GM12878 (cell line): ENCODE measurements at regions not wholly inside any gene's neighbourhood (a gene's known extent, or its start where the extent isn't known, plus 50 kb on each side); places are given as distances from the start of the nearest gene placed in this dataset.

ENCODE experiments used
- ATAC-seq: fragments of 200-7000 bp; cut with Tn5 transposase; 3 replicates; pipeline ENCODE4 v1.9.1; 2020; ENCODE audit warnings: mild to moderate bottlenecking, moderate library complexity
- BruUV-seq: library from RNA; stranded (reverse); fragments of 400-500 nt; replicated peaks from 2 replicates; lab custom pipeline; 2021; lab: Mats Ljungman, UMichigan
- CTCF ChIA-PET: fragments of 300-600 bp; sonication (Branson Sonifier 250); formaldehyde crosslinking; extraction: SDS; loops from one replicate; lab custom pipeline; 2021; ENCODE audit warnings: inconsistent platforms; lab: Yijun Ruan, JAX
- POLR2A ChIA-PET: fragments of 350-600 bp; formaldehyde crosslinking; extraction: SDS; loops from one replicate; lab custom pipeline; 2021; ENCODE audit warnings: inconsistent platforms; lab: Charles Lee
- RAD21 ChIA-PET: fragments of 300-600 bp; sonication (Branson Sonifier 250); formaldehyde crosslinking; loops from one replicate; lab custom pipeline; 2023; ENCODE audit warnings: antibody characterized with exemption; ENCODE audit not compliant: unreplicated experiment; lab: Charles Lee
- SMC1A ChIA-PET: fragments of 300-600 bp; sonication (Branson Sonifier 250); formaldehyde crosslinking; loops from one replicate; lab custom pipeline; 2023; ENCODE audit not compliant: unreplicated experiment, uncharacterized antibody; lab: Charles Lee
- DNase-seq: peaks from one replicate; pipeline ENCODE4 v3.0.0-alpha.2; 2011; ENCODE audit warnings: low read depth, low spot score
- FAIRE-seq: peaks from 3 replicates; lab custom pipeline; 2011; peaks lifted over from hg19 to GRCh38; lab: Jason Lieb, UNC
- H2AFZ ChIP-seq: 2 replicates; pipeline ENCODE4 v1.6.0; 2011; ENCODE audit warnings: low read depth, low read length, control low read depth; ENCODE audit not compliant: control insufficient read depth
- H3K27ac ChIP-seq: 2 replicates; pipeline ENCODE4 v1.5.1; 2011; ENCODE audit warnings: control low read depth; ENCODE audit not compliant: control insufficient read depth, insufficient read depth
- H3K27me3 ChIP-seq, 2 experiments: replicated peaks in 1 of 2; 2 replicates each; pipeline versions ENCODE4 v1.6.0 to v1.6.1; 2011; ENCODE audit warnings: low read length in 1 of 2; ENCODE audit not compliant: control insufficient read depth in 2 of 2, insufficient read depth in 2 of 2
- H3K36me3 ChIP-seq, 2 experiments: 2 replicates each; pipeline ENCODE4 v1.5.1; 2011; ENCODE audit warnings: low read length in 1 of 2; ENCODE audit not compliant: control insufficient read depth in 2 of 2, insufficient read depth in 2 of 2
- H3K4me1 ChIP-seq: 2 replicates; pipeline ENCODE4 v1.6.1; 2011; ENCODE audit warnings: mild to moderate bottlenecking, low read length, moderate library complexity, mixed read lengths; ENCODE audit not compliant: control insufficient read depth, insufficient read depth
- H3K4me2 ChIP-seq: 2 replicates; pipeline ENCODE4 v1.6.0; 2011; ENCODE audit warnings: control low read depth; ENCODE audit not compliant: control insufficient read depth, insufficient read depth
- H3K4me3 ChIP-seq: fragments of 200-600 bp; sonication (generic); 2 replicates; pipeline ENCODE4 v1.5.1; 2016
- H3K79me2 ChIP-seq: 2 replicates; pipeline ENCODE4 v1.6.0; 2011; ENCODE audit warnings: low read length; ENCODE audit not compliant: control insufficient read depth, insufficient read depth
- H3K9ac ChIP-seq: 2 replicates; pipeline ENCODE4 v1.8.0; 2011; ENCODE audit warnings: low read length, control low read depth, mixed read lengths; ENCODE audit not compliant: control insufficient read depth, insufficient read depth
- H3K9me3 ChIP-seq: replicated peaks from 3 replicates; pipeline ENCODE4 v1.5.1; 2011; ENCODE audit warnings: mild to moderate bottlenecking, low read length; ENCODE audit not compliant: control insufficient read depth, insufficient read depth
- H4K20me1 ChIP-seq: 2 replicates; pipeline ENCODE4 v1.6.0; 2011; ENCODE audit not compliant: control insufficient read depth, insufficient read depth
- BACH1 ChIP-seq: fragments of 450-650 bp; IDR thresholded peaks from 2 replicates; pipeline ENCODE4 v1.6.1; 2017; ENCODE audit warnings: mild to moderate bottlenecking, borderline replicate concordance
- EP300 ChIP-seq, 2 experiments: fragments of 150-350 bp in 1 of 2; IDR thresholded peaks; 2 replicates each; pipeline ENCODE4 v1.6.1; 2011 to 2012; ENCODE audit warnings: low read depth in 2 of 2, low read length in 2 of 2, borderline replicate concordance in 1 of 2, improper control_type of control experiment in 1 of 2, inconsistent platforms in 1 of 2; ENCODE audit not compliant: control insufficient read depth in 1 of 2
- ESRRA ChIP-seq: IDR thresholded peaks from 2 replicates; pipeline ENCODE4 v1.6.1; 2012; ENCODE audit warnings: mild to moderate bottlenecking, low read length, improper control_type of control experiment
- IKZF1 ChIP-seq: fragments of 450-650 bp; conservative IDR thresholded peaks from 2 replicates; pipeline ENCODE4 v1.6.1; 2017; ENCODE audit warnings: antibody characterized with exemption, mild to moderate bottlenecking
- IRF4 ChIP-seq: IDR thresholded peaks from 2 replicates; pipeline ENCODE4 v1.6.1; 2011; ENCODE audit warnings: low read depth, low read length
- IRF5 ChIP-seq: fragments of 450-650 bp; IDR thresholded peaks from 2 replicates; pipeline ENCODE4 v1.6.1; 2017; ENCODE audit warnings: borderline replicate concordance
- KAT2A ChIP-seq: conservative IDR thresholded peaks from 2 replicates; pipeline ENCODE4 v1.6.1; 2011; ENCODE audit warnings: low read depth, low read length; ENCODE audit not compliant: control insufficient read depth
- MTA3 ChIP-seq: IDR thresholded peaks from 2 replicates; pipeline ENCODE4 v1.6.1; 2012; ENCODE audit warnings: low read length, inconsistent platforms, borderline replicate concordance
- SIX5 ChIP-seq: IDR thresholded peaks from 2 replicates; pipeline ENCODE4 v1.6.1; 2011; ENCODE audit warnings: mild to moderate bottlenecking, low read depth, low read length, moderate library complexity; ENCODE audit not compliant: severe bottlenecking
- USF2 ChIP-seq: IDR thresholded peaks from 2 replicates; pipeline ENCODE4 v1.6.1; 2011; ENCODE audit warnings: low read depth, low read length, improper control_type of control experiment, borderline replicate concordance
- WRNIP1 ChIP-seq: IDR thresholded peaks from 2 replicates; pipeline ENCODE4 v1.6.1; 2011; ENCODE audit warnings: low read depth, low read length, improper control_type of control experiment, borderline replicate concordance
- YBX1 ChIP-seq: fragments of 450-650 bp; IDR thresholded peaks from 2 replicates; pipeline ENCODE4 v1.6.1; 2016; ENCODE audit warnings: antibody characterized with exemption
- ZBTB40 ChIP-seq: fragments of 450-650 bp; IDR thresholded peaks from 2 replicates; pipeline ENCODE4 v1.6.1; 2016; ENCODE audit warnings: mild to moderate bottlenecking, moderate library complexity, borderline replicate concordance
- WGBS: methylation state at CpG from one replicate; pipeline ENCODE4 v1.1.6; 2016; ENCODE audit warnings: low lambda C conversion rate; ENCODE audit not compliant: insufficient replicate concordance, insufficient coverage; ENCODE audit errors: missing lambda C conversion rate; 5-methylcytosine and 5-hydroxymethylcytosine counted together
- in situ Hi-C: fragments of 300-500 bp; cut with MboI; formaldehyde crosslinking; loops from 9 replicates; pipeline ENCODE4 v1.14.3; 2018; ENCODE audit warnings: mixed read lengths
- intact Hi-C: fragments of 100-400 bp; cut with micrococcal nuclease; formaldehyde crosslinking; loops from one replicate; pipeline ENCODE4 v1.14.2; 2022; ENCODE audit not compliant: unreplicated experiment

GRCh38 chr10:28127881-28128280 lies 129.0 kb upstream of the ODAD2 start:
- DNase-seq, result no peak
- H3K27ac ChIP-seq, result no peak overlapping the region
- in situ Hi-C loops, result no loop called here
- BruUV-seq, result no TSS peak
- H3K79me2 ChIP-seq, result no peaks in the 10 kb centered on the region
- intact Hi-C loops, result no loop called here
- FAIRE-seq, result no peak
- H3K4me1 ChIP-seq, result no peaks in the 10 kb centered on the region
- H3K9ac ChIP-seq, result no peak overlapping the region
- WGBS, result 77% methylated on average over 3 of the region's 3 CpGs
- ChIA-PET SMC1A (no interaction called here), RAD21 (no interaction called here), CTCF (no interaction called here), POLR2A (no interaction called here)
- H3K36me3 ChIP-seq, result no peaks in the 10 kb centered on the region
- TF ChIP-seq IKZF1 (no peak), BACH1 (no peak), YBX1 (no peak), IRF4 (no peak), KAT2A (no peak), ESRRA (no peak), SIX5 (no peak)
- H3K4me3 ChIP-seq, result no peak overlapping the region
- no peak overlapping the region for H3K4me2 ChIP-seq
- no peaks in the 10 kb centered on the region for H4K20me1 ChIP-seq
- H3K9me3 ChIP-seq, result no peaks in the 10 kb centered on the region
- no peaks in the 10 kb centered on the region for H3K27me3 ChIP-seq
- ATAC-seq, result no peak
- H2AFZ ChIP-seq, result no peak overlapping the region

DNA sequence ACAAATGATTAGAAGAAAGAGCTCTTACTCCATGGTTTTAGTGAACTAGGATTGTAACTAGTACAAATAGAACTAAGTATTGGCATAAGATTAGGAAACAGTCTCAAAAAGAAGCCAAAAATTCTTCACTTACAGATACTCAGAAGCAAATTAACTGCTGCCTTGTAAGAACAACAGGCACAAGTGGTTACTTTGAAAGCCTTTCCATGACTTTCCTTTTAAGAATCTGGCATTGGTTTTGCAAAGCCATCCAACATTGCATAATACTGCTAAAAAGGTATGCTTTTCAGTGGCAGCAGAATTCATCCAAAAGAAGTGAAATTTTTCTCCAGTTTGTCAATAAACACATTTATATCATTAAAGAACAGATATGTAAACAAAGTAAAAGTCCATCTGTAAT lies 126.8 kb upstream of the ODAD2 start:
- ChIA-PET RAD21 (no interaction called here), SMC1A (interaction anchor here (1.9 kb wide), 1 partner anchor 9 kb away, joined by 4 read pairs; no protein-coding TSS in a partner anchor), POLR2A (no interaction called here), CTCF (no interaction called here)
- in situ Hi-C loops (no loop called here), intact Hi-C loops (no loop called here)
- FAIRE-seq, result no peak
- DNase-seq, result no peak
- H3K9ac ChIP-seq, result no peak overlapping the region
- no peak overlapping the region for H3K4me2 ChIP-seq
- H3K4me3 ChIP-seq, result no peak overlapping the region
- no peaks in the 10 kb centered on the region for H3K79me2 ChIP-seq
- H2AFZ ChIP-seq, result no peak overlapping the region
- ATAC-seq, result no peak
- no peak overlapping the region for H3K27ac ChIP-seq
- H3K4me1 ChIP-seq, result no peaks in the 10 kb centered on the region
- no peaks in the 10 kb centered on the region for H4K20me1 ChIP-seq
- no TSS peak for BruUV-seq
- H3K9me3 ChIP-seq, result no peaks in the 10 kb centered on the region
- no peaks in the 10 kb centered on the region for H3K36me3 ChIP-seq
- H3K27me3 ChIP-seq, result no peaks in the 10 kb centered on the region
- TF ChIP-seq USF2, result no peak
- no peak for TF ChIP-seq ZBTB40
- no peak for TF ChIP-seq WRNIP1
- TF ChIP-seq IRF5, result no peak
- no peak for TF ChIP-seq MTA3
- TF ChIP-seq EP300 (IDR thresholded peaks at IDR 0.05; ENCODE audit: borderline replicate concordance in 1 of 2, control insufficient read depth in 1 of 2, low read depth in 2 of 2, low read length in 2 of 2), result no peak
